22Rv1 (cell line): ENCODE measurements at regions not wholly inside any gene's neighbourhood (a gene's known extent, or its start where the extent isn't known, plus 50 kb on each side); places are given as distances from the start of the nearest gene placed in this dataset.

Source experiments
- CTCF ChIP-seq: fragments of 450-650 bp; IDR thresholded peaks from 2 replicates; pipeline ENCODE4 v1.5.1; 2017; ENCODE audit warnings: mild to moderate bottlenecking
- ZFX ChIP-seq: fragments of 450-650 bp; IDR thresholded peaks from 2 replicates; pipeline ENCODE4 v1.6.1; 2017; ENCODE audit warnings: antibody characterized with exemption, borderline replicate concordance

GRCh38 chrX:69430785-69431184 is 73.3 kb upstream of the NALF2 start:
- TF ChIP-seq CTCF = no peak
- no peak for TF ChIP-seq ZFX
